ENCODE measurements at regions not wholly inside any gene's neighbourhood (a gene's known extent, or its start where the extent isn't known, plus 50 kb on each side); places are given as distances from the start of the nearest gene placed in this dataset.

DNA sequence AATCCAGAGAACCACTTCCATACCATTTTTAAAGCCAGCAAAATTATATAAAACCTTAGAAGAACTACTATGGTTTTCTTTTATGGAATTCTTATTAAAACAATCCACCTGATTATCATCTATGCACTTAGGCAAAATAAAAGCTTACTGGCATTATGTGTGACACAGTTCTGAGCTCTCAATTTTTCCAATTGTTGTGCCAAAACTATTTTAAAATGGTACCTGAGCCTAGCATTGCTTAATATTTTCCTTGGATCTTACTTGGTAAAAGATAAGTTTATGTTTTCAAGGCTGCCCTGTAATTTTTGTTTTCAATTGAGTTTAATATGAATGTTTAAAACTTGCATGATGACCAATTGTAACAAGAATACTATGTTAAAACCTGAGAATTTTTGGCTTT is 201.3 kb downstream of the MAD2L1 start:
- Histone ChIP-seq H3K27ac (peak overlapping the region; percentile 74 to 78), H3K4me1 (peaks cover 0 to 22% of the 10 kb centered on the region in 2 donors), H3K4me3 (no peak overlapping the region), H3K9me3 (no peaks in the 10 kb centered on the region), H3K27me3 (no peaks in the 10 kb centered on the region), H3K36me3 (no peaks in the 10 kb centered on the region)
- intact Hi-C loops (cut with DNase I), result loop anchor here (2.0 to 5.0 kb wide), 2 partner anchors 31 to 138 kb away; no protein-coding TSS in a partner anchor
- TF ChIP-seq, protein P1, sequence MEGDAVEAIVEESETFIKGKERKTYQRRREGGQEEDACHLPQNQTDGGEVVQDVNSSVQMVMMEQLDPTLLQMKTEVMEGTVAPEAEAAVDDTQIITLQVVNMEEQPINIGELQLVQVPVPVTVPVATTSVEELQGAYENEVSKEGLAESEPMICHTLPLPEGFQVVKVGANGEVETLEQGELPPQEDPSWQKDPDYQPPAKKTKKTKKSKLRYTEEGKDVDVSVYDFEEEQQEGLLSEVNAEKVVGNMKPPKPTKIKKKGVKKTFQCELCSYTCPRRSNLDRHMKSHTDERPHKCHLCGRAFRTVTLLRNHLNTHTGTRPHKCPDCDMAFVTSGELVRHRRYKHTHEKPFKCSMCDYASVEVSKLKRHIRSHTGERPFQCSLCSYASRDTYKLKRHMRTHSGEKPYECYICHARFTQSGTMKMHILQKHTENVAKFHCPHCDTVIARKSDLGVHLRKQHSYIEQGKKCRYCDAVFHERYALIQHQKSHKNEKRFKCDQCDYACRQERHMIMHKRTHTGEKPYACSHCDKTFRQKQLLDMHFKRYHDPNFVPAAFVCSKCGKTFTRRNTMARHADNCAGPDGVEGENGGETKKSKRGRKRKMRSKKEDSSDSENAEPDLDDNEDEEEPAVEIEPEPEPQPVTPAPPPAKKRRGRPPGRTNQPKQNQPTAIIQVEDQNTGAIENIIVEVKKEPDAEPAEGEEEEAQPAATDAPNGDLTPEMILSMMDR (IDR thresholded peaks at IDR 0.05), result no peak
- no peak for DNase-seq (ENCODE audit: low spot score in 2 of 2)

DNA sequence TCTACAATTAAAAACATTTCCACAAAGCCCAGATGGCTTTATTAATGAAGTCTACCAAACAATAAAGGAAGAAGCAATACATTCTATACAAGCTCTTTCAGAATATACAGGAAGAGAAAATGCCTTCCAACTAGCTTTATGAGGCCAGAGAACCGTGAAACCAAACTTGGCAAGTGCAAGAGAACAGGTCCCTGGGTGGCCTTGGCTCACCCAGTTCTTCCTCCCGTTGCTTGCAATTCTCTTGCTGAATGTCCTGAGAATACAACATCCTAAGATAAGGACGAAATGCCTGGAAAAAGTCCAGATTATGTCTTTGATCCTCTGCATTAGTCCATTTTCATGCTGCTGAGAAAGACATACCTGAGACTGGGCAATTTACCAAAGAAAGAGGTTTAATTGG is 204.9 kb downstream of the MAD2L1 start:
- H3K36me3 ChIP-seq, result no peaks in the 10 kb centered on the region
- TF ChIP-seq, protein P1 (IDR thresholded peaks at IDR 0.05), result no peak
- no peaks in the 10 kb centered on the region for H3K9me3 ChIP-seq
- intact Hi-C loops (cut with DNase I), result no loop called here
- no peak for DNase-seq (ENCODE audit: low spot score in 2 of 2)
- H3K27me3 ChIP-seq, result no peaks in the 10 kb centered on the region
- H3K4me3 ChIP-seq, result no peak overlapping the region
- H3K4me1 ChIP-seq, result peaks cover 0 to 11% of the 10 kb centered on the region in 2 donors
- H3K27ac ChIP-seq, result peak overlapping the region in 1 of 2 donors; percentile 9

DNA sequence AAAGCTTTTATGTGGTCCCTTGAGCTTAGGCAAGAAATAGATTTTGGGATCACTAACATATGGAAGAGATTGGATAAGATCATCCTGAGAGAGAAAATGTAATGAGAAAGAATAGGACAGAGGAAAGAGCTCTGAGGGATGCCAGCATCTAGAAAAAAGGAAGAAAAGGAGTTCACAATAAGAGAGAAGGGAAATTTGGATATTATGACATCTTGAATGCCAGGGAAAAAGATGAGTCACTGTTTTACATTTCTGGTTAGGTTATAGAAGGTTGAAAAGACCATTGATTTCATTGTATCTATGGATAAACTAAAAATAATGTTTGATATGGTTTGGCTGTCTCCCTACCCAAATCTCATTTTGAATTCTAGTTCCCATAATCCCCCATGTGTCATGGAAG is 208.5 kb downstream of the MAD2L1 start:
- TF ChIP-seq, protein P1 (IDR thresholded peaks at IDR 0.05), result no peak
- H3K4me1 ChIP-seq, result no peaks in the 10 kb centered on the region
- no peak overlapping the region for H3K27ac ChIP-seq
- no peaks in the 10 kb centered on the region for H3K27me3 ChIP-seq
- no peak overlapping the region for H3K4me3 ChIP-seq
- DNase-seq (ENCODE audit: low spot score in 2 of 2), result no peak
- no peaks in the 10 kb centered on the region for H3K9me3 ChIP-seq
- H3K36me3 ChIP-seq, result no peaks in the 10 kb centered on the region
- intact Hi-C loops (cut with DNase I), result no loop called here

DNA sequence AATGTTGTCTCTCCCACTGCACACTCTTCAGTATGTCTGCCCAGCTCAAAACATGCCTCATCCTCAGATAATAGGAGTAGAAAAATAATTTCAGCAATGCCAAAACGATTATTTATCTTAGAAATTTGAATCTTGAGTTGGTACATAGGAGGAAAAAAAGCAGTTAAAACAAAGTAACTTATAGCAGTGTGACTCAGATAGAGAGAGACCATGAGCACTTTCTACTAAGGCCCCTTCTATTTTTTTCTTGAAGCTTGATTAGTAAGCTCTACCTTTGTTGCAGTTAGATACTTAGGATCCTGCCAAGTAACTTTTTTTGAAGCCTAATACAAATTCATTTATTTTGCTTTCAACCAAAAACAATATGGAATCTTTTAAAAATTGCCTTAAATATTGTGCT is 212.3 kb downstream of the MAD2L1 start:
- H3K27me3 ChIP-seq, result no peaks in the 10 kb centered on the region
- TF ChIP-seq, protein P1 (IDR thresholded peaks at IDR 0.05), result no peak

DNA sequence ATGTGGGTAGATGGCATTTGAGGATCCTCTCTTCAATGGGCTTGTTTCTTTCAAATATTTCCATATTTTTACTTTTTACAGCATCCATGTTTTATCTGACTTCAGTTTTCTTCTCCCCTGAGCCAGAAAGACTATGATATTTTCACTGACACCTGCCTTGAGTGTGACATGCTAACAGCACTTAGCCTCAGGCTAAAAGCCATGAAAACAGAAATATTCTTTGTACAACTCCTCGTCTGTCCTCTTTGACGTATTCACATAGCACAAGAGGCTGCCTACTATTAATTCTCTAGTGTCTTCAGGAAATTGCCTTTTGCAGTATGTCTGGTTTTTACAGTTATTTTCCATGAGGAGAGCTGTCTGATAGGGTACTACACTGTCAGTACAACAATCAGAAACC is 215.0 kb downstream of the MAD2L1 start:
- H3K4me1 ChIP-seq, result no peaks in the 10 kb centered on the region
- no peak overlapping the region for H3K4me3 ChIP-seq
- H3K27ac ChIP-seq, result no peak overlapping the region
- H3K27me3 ChIP-seq, result no peaks in the 10 kb centered on the region
- H3K36me3 ChIP-seq, result no peaks in the 10 kb centered on the region
- TF ChIP-seq, protein P1 (IDR thresholded peaks at IDR 0.05), result no peak
- no peak for DNase-seq (ENCODE audit: low spot score in 2 of 2)
- intact Hi-C loops (cut with DNase I), result no loop called here
- no peaks in the 10 kb centered on the region for H3K9me3 ChIP-seq

More for the DNA sequence above, 212.3 kb downstream of the MAD2L1 start:
- H3K27ac ChIP-seq, result no peak overlapping the region
- intact Hi-C loops (cut with DNase I), result no loop called here
- H3K4me1 ChIP-seq, result no peaks in the 10 kb centered on the region
- H3K9me3 ChIP-seq, result no peaks in the 10 kb centered on the region
- DNase-seq (ENCODE audit: low spot score in 2 of 2), result no peak
- H3K36me3 ChIP-seq, result no peaks in the 10 kb centered on the region
- no peak overlapping the region for H3K4me3 ChIP-seq

DNA sequence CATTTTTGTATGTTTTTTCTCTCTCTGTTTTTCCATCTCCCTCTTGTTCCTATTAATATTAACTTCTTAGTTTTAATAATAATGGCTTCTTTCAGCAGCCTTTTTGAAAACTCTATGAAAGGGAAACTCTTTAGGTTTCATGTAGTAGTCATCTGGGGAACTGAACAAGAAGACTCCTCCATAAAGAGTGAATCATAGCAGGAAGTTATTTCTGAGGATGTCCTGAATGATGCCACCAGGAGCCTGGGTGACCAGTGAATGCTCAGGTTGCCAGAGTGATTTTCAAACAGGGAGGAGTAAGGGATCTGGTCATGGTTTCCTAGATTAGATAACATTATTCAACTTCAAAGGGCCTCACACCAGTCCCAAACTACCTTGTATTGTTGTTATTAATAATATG is 212.8 kb upstream of the PDE5A start:
- peaks cover 0 to 3% of the 10 kb centered on the region in 2 donors for H3K4me1 ChIP-seq
- TF ChIP-seq, protein P1 (IDR thresholded peaks at IDR 0.05), result no peak
- H3K27ac ChIP-seq, result no peak overlapping the region
- H3K9me3 ChIP-seq, result no peaks in the 10 kb centered on the region
- no peaks in the 10 kb centered on the region for H3K36me3 ChIP-seq
- intact Hi-C loops (cut with DNase I), result no loop called here
- no peak overlapping the region for H3K4me3 ChIP-seq
- H3K27me3 ChIP-seq, result no peaks in the 10 kb centered on the region
- no peak for DNase-seq (ENCODE audit: low spot score in 2 of 2)
